Heart left ventricle (tissue), 16 donors: ENCODE measurements at regions not wholly inside any gene's neighbourhood (a gene's known extent, or its start where the extent isn't known, plus 50 kb on each side); places are given as distances from the start of the nearest gene placed in this dataset.

ENCODE experiments used
- ATAC-seq, 4 donors: fragments of 200-7000 bp; cut with Tn5 transposase; one replicate each; pipeline ENCODE4 v1.9.1; 2020 to 2022; ENCODE audit warnings: moderate library complexity in 4 of 4, mild to moderate bottlenecking in 3 of 4, moderate number of reproducible peaks in 1 of 4
- DNase-seq, 5 donors: peaks; one replicate each; pipeline ENCODE4 v3.0.0-alpha.2; 2020
- H3K27ac ChIP-seq, 12 donors: fragments of 200-600 bp; sonication (generic) in 4 of 12; one replicate each; pipeline versions ENCODE4 v1.5.0 to v1.8.0; 2016 to 2022; ENCODE audit warnings: mild to moderate bottlenecking in 2 of 12
- H3K27me3 ChIP-seq, 9 donors: fragments of 200-600 bp; sonication (generic) in 2 of 9; one replicate each; pipeline versions ENCODE4 v1.5.1 to v1.8.0; 2016 to 2022; ENCODE audit warnings: mild to moderate bottlenecking in 3 of 9
- H3K36me3 ChIP-seq, 9 donors: fragments of 200-600 bp; sonication (generic) in 2 of 9; one replicate each; pipeline versions ENCODE4 v1.5.0 to v1.8.0; 2018 to 2022; ENCODE audit warnings: mild to moderate bottlenecking in 2 of 9
- H3K4me1 ChIP-seq, 12 donors: fragments of 200-600 bp; sonication (generic) in 4 of 12; one replicate each; pipeline versions ENCODE4 v1.5.0 to v1.8.0; 2016 to 2022; ENCODE audit warnings: mild to moderate bottlenecking in 3 of 12
- H3K4me3 ChIP-seq, 12 donors: fragments of 200-600 bp; sonication (generic) in 4 of 12; one replicate each; pipeline versions ENCODE4 v1.5.0 to v1.8.0; 2017 to 2022; ENCODE audit warnings: mild to moderate bottlenecking in 9 of 12, moderate library complexity in 4 of 12
- H3K9me3 ChIP-seq, 12 donors: fragments of 200-600 bp; sonication (generic) in 4 of 12; one replicate each; pipeline versions ENCODE4 v1.5.0 to v1.8.0; 2016 to 2022; ENCODE audit warnings: mild to moderate bottlenecking in 1 of 12
- CTCF ChIP-seq, 12 donors: fragments of 200-600 bp; sonication (generic) in 4 of 12; IDR thresholded peaks; one replicate each; pipeline versions ENCODE4 v1.5.0 to v1.8.0; 2018 to 2022; ENCODE audit warnings: antibody characterized with exemption in 12 of 12, mild to moderate bottlenecking in 5 of 12
- POLR2A ChIP-seq, 2 donors: fragments of 450-650 bp; IDR thresholded peaks; one replicate each; pipeline ENCODE4 v1.6.1; 2017; ENCODE audit warnings: antibody characterized with exemption in 2 of 2, mild to moderate bottlenecking in 2 of 2, moderate library complexity in 2 of 2
- WGBS, 4 donors: extraction: QIAGEN DNeasy Blood & Tissue Kit in 2 of 4; methylation state at CpG; one replicate each; pipeline versions ENCODE4 v1.1.5 to v1.1.7; 2013 to 2018; 5-methylcytosine and 5-hydroxymethylcytosine counted together
- intact Hi-C, 10 donors: fragments of 100-400 bp; cut with DNase I; formaldehyde crosslinking; loops; one replicate each; pipeline versions ENCODE4 v1.11.1 to v1.14.2; 2022
- donor health status: ischemic (EF 13 %, LVEDD 7.1; RV severe dilation, severe dysfunction).
- donor health status: healthy with polysubstance abuse.
- donor health status: DM: no; HTN: yes; CAD: no.
- donor health status: DM: no; HTN: no; CAD: no.
- donor health status: ischemic (EF 25% LVEDD 6.9; RV normal size, moderate dysfunction).
- donor health status: ischemic (EF 25% LVEDD 5.7; RV mildly dilated, moderate dysfunction).
- donor health status: healthy.
- donor health status: DM: yes; HTN: yes; CAD: no.
- donor health status: ischemic (EF 35%, LVEDD 5.7; RV mildly dilated, moderate dysfunction).
- donor health status: nonischemic (EF 11% LVEDD 7.7; RV severe dilation, severe dysfunction).
- donor health status: DM: yes; HTN: yes; CAD: no.
- donor health status: PGD.
- donor health status: ischemic (EF 29% LVEDD 5.4; RV normal size, mild dysfunction).
- donor health status: nonischemic (EF 23%, LVEDD 6.1; RV moderate dilation, normal function).

GRCh38 chr9:13461414-13461991 is 182.0 kb upstream of the MPDZ start:
- Histone ChIP-seq H3K9me3 (no peaks in the 10 kb centered on the region), H3K27me3 (no peaks in the 10 kb centered on the region), H3K36me3 (no peaks in the 10 kb centered on the region), H3K4me1 (peaks cover 0 to 5% (median 0%) of the 10 kb centered on the region in 12 donors), H3K4me3 (no peak overlapping the region), H3K27ac (no peak overlapping the region)
- intact Hi-C loops = loop anchor here in 1 of 10 donors (10.0 kb wide), 1 partner anchor 223 kb away; no protein-coding TSS in a partner anchor
- ATAC-seq (peak in 2 of 4 donors; percentile 65 to 75), DNase-seq (no peak)
- no peak for TF ChIP-seq CTCF (IDR thresholded peaks at IDR 0.05)
- no peak for TF ChIP-seq POLR2A (IDR thresholded peaks at IDR 0.05)
- 53 to 63% (median 58%) methylated on average over 4 of the region's 4 CpGs for WGBS, 4 donors

- TF ChIP-seq CTCF (IDR thresholded peaks at IDR 0.05) (no peak), POLR2A (IDR thresholded peaks at IDR 0.05) (no peak)
- H3K27ac ChIP-seq = no peak overlapping the region
- ATAC-seq (no peak), DNase-seq (no peak)
- H3K9me3 ChIP-seq = no peaks in the 10 kb centered on the region
- WGBS, 4 donors = 60 to 93% (median 75%) methylated on average over 3 of the region's 3 CpGs
- no peak overlapping the region for H3K4me3 ChIP-seq
- intact Hi-C loops = loop anchor here in 1 of 10 donors (10.0 kb wide), 2 partner anchors 56 to 106 kb away; no protein-coding TSS in a partner anchor
- peaks cover 0 to 5% (median 0%) of the 10 kb centered on the region in 12 donors for H3K4me1 ChIP-seq
- H3K27me3 ChIP-seq = no peaks in the 10 kb centered on the region
- H3K36me3 ChIP-seq = no peaks in the 10 kb centered on the region
These were observed 179.6 kb upstream of the MPDZ start for GRCh38 chr9:13459071-13459470.

- Histone ChIP-seq H3K4me1 (peaks cover 0 to 5% (median 0%) of the 10 kb centered on the region in 12 donors), H3K27ac (no peak overlapping the region), H3K36me3 (no peaks in the 10 kb centered on the region), H3K27me3 (no peaks in the 10 kb centered on the region), H3K9me3 (no peaks in the 10 kb centered on the region), H3K4me3 (no peak overlapping the region)
- DNase-seq (no peak), ATAC-seq (no peak)
- intact Hi-C loops = loop anchor here in 1 of 10 donors (10.0 kb wide), 2 partner anchors 57 to 107 kb away; no protein-coding TSS in a partner anchor
- WGBS, 4 donors = 90 to 97% (median 96%) methylated on average over 1 of the region's 1 CpG
- TF ChIP-seq POLR2A (IDR thresholded peaks at IDR 0.05) (no peak), CTCF (IDR thresholded peaks at IDR 0.05) (no peak)
These were observed 178.3 kb upstream of the MPDZ start for GRCh38 chr9:13457795-13458194.

DNA sequence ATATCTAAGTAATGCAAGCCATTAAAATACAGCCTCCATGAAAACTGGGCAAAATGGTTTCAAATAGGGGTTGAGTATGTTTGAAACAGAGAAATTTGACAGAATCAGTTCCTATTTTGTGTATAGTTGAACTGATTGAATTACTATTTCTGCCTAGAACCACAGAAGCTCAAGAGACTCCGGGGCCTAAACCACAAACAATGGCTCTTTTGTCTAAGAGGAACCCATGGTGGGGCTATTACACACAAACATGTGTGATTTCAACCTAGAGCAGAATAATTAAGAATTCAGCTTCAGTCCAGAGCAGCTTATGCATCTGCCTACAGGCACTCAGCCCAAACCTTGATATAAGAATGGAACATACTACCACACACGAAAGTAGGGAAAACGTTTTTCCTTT is 171.2 kb upstream of the MPDZ start:
- WGBS, 4 donors = 71 to 77% (median 73%) methylated on average over 3 of the region's 3 CpGs
- Histone ChIP-seq H3K27ac (no peak overlapping the region), H3K36me3 (no peaks in the 10 kb centered on the region), H3K27me3 (no peaks in the 10 kb centered on the region), H3K4me3 (no peak overlapping the region), H3K4me1 (peaks cover 0 to 47% (median 25%) of the 10 kb centered on the region in 12 donors), H3K9me3 (no peaks in the 10 kb centered on the region)
- no peak for TF ChIP-seq POLR2A (IDR thresholded peaks at IDR 0.05)
- no peak for TF ChIP-seq CTCF (IDR thresholded peaks at IDR 0.05)
- no peak for DNase-seq
- intact Hi-C loops = loop anchor here in 2 of 10 donors (5.0 to 10.0 kb wide), 3 partner anchors 64 to 137 kb away; no protein-coding TSS in a partner anchor
- peak in 1 of 4 donors; percentile 26 for ATAC-seq
